ENCODE measurements at regions not wholly inside any gene's neighbourhood (a gene's known extent, or its start where the extent isn't known, plus 50 kb on each side); places are given as distances from the start of the nearest gene placed in this dataset.

- DNase-seq = peak; percentile 32
These were observed 63.0 kb upstream of the CES5A start for GRCh38 chr16:55938126-55938525.

GRCh38 chr16:55933038-55933437 lies 57.9 kb upstream of the CES5A start:
- DNase-seq = no peak

GRCh38 chr16:55930036-55930435 lies 54.9 kb upstream of the CES5A start:
- DNase-seq = no peak

- no peak for DNase-seq
These were observed 54.0 kb upstream of the CES5A start for GRCh38 chr16:55929181-55929580.

- no peak for DNase-seq
These were observed 50.1 kb upstream of the CES5A start for GRCh38 chr16:55925242-55925641.
